GM18507 (cell line): ENCODE measurements at regions not wholly inside any gene's neighbourhood (a gene's known extent, or its start where the extent isn't known, plus 50 kb on each side); places are given as distances from the start of the nearest gene placed in this dataset.
A peak's percentile ranks its signal among the peaks of the same experiment; 100 is the strongest.
"Not testable (repeated sequence)": the region's sequence is repeated elsewhere in the genome, so short reads cannot be mapped to it uniquely, and the experiment has no call there.

ENCODE experiments used
- DNase-seq: peaks from one replicate; pipeline ENCODE4 v3.0.0; 2011; ENCODE audit warnings: low read depth; ENCODE audit not compliant: insufficient read length; ENCODE audit errors: extremely low spot score
- FAIRE-seq: peaks from 2 replicates; lab custom pipeline; 2011; peaks lifted over from hg19 to GRCh38; lab: Jason Lieb, UNC

GRCh38 chr12:31834150-31834549, 105.3 kb upstream of the AMN1 start:
- DNase-seq (no peak), FAIRE-seq (no peak)

GRCh38 chr12:31832740-31833729, 104.2 kb upstream of the AMN1 start:
- peak; percentile 81 for FAIRE-seq

GRCh38 chr12:31828071-31828470, 99.2 kb upstream of the AMN1 start:
- FAIRE-seq (no peak), DNase-seq (no peak)

More at GRCh38 chr12:31832740-31833729, 104.2 kb upstream of the AMN1 start:
- no peak for DNase-seq

GRCh38 chr12:31822761-31823160, 93.9 kb upstream of the AMN1 start:
- FAIRE-seq (no peak), DNase-seq (no peak)

GRCh38 chr12:31821484-31821883, 92.7 kb upstream of the AMN1 start:
- no peak for DNase-seq
- FAIRE-seq, result no peak

- no peak for FAIRE-seq
- DNase-seq, result no peak
Measured at GRCh38 chr12:31820832-31821231, 92.0 kb upstream of the AMN1 start.

- FAIRE-seq (no peak), DNase-seq (no peak)
Measured at GRCh38 chr12:31819427-31819826, 90.6 kb upstream of the AMN1 start.

- no peak for DNase-seq
- FAIRE-seq, result no peak
Measured at GRCh38 chr12:31818623-31819268, 89.9 kb upstream of the AMN1 start.

GRCh38 chr12:31817120-31817519, 88.3 kb upstream of the AMN1 start:
- FAIRE-seq (no peak), DNase-seq (no peak)

GRCh38 chr12:31815096-31815495, 86.3 kb upstream of the AMN1 start:
- DNase-seq, result no peak
- no peak for FAIRE-seq

GRCh38 chr12:31813305-31813704, 84.5 kb upstream of the AMN1 start:
- DNase-seq (no peak), FAIRE-seq (peak; percentile 70)

- DNase-seq (no peak), FAIRE-seq (no peak)
Measured at GRCh38 chr12:31807773-31808097, 78.9 kb upstream of the AMN1 start.

- DNase-seq, result not testable (repeated sequence)
- FAIRE-seq, result peak; percentile 89
Measured at GRCh38 chr12:31807081-31807772, 78.4 kb upstream of the AMN1 start.

GRCh38 chr12:31805681-31806080, 76.9 kb upstream of the AMN1 start:
- FAIRE-seq, DNase-seq: not testable (repeated sequence)

- DNase-seq, FAIRE-seq: not testable (repeated sequence)
Measured at GRCh38 chr12:31804707-31805106, 75.9 kb upstream of the AMN1 start.

GRCh38 chr12:31804185-31804504, 75.3 kb upstream of the AMN1 start:
- peak; percentile 48 for FAIRE-seq
- DNase-seq, result no peak

GRCh38 chr12:31803306-31804184, 74.7 kb upstream of the AMN1 start:
- FAIRE-seq (peak; percentile 5), DNase-seq (no peak)

- no peak for FAIRE-seq
- DNase-seq, result no peak
Measured at GRCh38 chr12:31801872-31802271, 73.1 kb upstream of the AMN1 start.

- FAIRE-seq, result no peak
- no peak for DNase-seq
Measured at GRCh38 chr12:31797230-31797872, 68.5 kb upstream of the AMN1 start.
